LHCN-M2 (cell line): ENCODE measurements at regions not wholly inside any gene's neighbourhood (a gene's known extent, or its start where the extent isn't known, plus 50 kb on each side); places are given as distances from the start of the nearest gene placed in this dataset.
A peak's percentile ranks its signal among the peaks of the same experiment; 100 is the strongest.

Experiments used
- DNase-seq: peaks from one replicate; pipeline ENCODE4 v3.0.0-alpha.2; 2012; ENCODE audit warnings: low read depth

- DNase-seq, result no peak
Observed at GRCh38 chr3:101172516-101172915, 147.9 kb downstream of the IMPG2 start.

GRCh38 chr3:101171681-101172191 is 148.6 kb downstream of the IMPG2 start:
- DNase-seq, result no peak

- no peak for DNase-seq
Observed at GRCh38 chr3:101170806-101171558, 149.4 kb downstream of the IMPG2 start.

- DNase-seq, result no peak
Observed at GRCh38 chr3:101170062-101170771, 150.2 kb downstream of the IMPG2 start.

- DNase-seq, result no peak
Observed at GRCh38 chr3:101169516-101169915, 150.9 kb downstream of the IMPG2 start.

GRCh38 chr3:101167376-101167775 is 153.0 kb downstream of the IMPG2 start:
- DNase-seq, result peak; percentile 35

GRCh38 chr3:101166150-101166549 is 154.2 kb downstream of the IMPG2 start:
- DNase-seq, result no peak

- DNase-seq, result no peak
Observed at GRCh38 chr3:101163554-101163953, 156.8 kb downstream of the IMPG2 start.

GRCh38 chr3:101159478-101159877 is 160.9 kb downstream of the IMPG2 start:
- no peak for DNase-seq

GRCh38 chr3:101158374-101158773 is 162.0 kb downstream of the IMPG2 start:
- no peak for DNase-seq

- no peak for DNase-seq
Observed at GRCh38 chr3:101156787-101157345, 163.5 kb downstream of the IMPG2 start.

- DNase-seq, result no peak
Observed at GRCh38 chr3:101155825-101156224, 162.6 kb upstream of the ABI3BP start.

- DNase-seq, result no peak
Observed at GRCh38 chr3:101154401-101154800, 161.2 kb upstream of the ABI3BP start.

- DNase-seq, result no peak
Observed at GRCh38 chr3:101151286-101151913, 158.2 kb upstream of the ABI3BP start.

- no peak for DNase-seq
Observed at GRCh38 chr3:101150504-101150903, 157.3 kb upstream of the ABI3BP start.

- no peak for DNase-seq
Observed at GRCh38 chr3:101149707-101150106, 156.5 kb upstream of the ABI3BP start.

GRCh38 chr3:101149251-101149650 is 156.0 kb upstream of the ABI3BP start:
- no peak for DNase-seq

- DNase-seq, result no peak
Observed at GRCh38 chr3:101148001-101148400, 154.8 kb upstream of the ABI3BP start.

- DNase-seq, result no peak
Observed at GRCh38 chr3:101146946-101147345, 153.7 kb upstream of the ABI3BP start.

- DNase-seq, result no peak
Observed at GRCh38 chr3:101144105-101144504, 150.9 kb upstream of the ABI3BP start.

- DNase-seq, result no peak
Observed at GRCh38 chr3:101143012-101143411, 149.8 kb upstream of the ABI3BP start.

GRCh38 chr3:101142160-101142559 is 148.9 kb upstream of the ABI3BP start:
- no peak for DNase-seq
